ENCODE measurements at regions not wholly inside any gene's neighbourhood (a gene's known extent, or its start where the extent isn't known, plus 50 kb on each side); places are given as distances from the start of the nearest gene placed in this dataset.

DNA sequence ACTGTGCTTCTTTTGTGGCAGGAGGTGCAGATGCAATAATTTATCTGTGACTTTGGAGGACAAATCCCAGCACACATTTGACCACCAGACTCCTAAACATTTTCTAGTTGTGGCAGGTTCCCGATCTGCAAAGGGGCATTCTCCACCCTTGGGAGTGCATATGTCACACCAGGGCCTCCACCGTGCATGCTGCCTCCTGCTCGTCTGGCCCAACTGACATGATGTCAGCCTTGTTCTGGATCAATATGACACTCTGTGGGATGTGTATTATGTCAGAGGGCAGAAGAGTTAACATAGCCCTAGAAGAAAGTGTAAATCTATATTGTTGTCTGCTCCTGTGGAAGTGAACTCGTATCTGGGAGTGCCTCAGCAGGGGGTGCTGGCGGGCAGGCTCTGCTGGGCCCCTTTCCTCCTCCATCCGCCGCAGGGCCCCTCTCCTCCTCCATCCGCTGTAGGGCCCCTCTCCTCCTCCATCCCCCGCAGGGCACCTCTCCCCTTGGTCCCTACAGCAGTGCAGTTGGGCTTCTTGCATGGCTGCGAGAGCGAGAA is 97.7 kb upstream of the PPP1R26 start:
- TF ChIP-seq, protein P1, sequence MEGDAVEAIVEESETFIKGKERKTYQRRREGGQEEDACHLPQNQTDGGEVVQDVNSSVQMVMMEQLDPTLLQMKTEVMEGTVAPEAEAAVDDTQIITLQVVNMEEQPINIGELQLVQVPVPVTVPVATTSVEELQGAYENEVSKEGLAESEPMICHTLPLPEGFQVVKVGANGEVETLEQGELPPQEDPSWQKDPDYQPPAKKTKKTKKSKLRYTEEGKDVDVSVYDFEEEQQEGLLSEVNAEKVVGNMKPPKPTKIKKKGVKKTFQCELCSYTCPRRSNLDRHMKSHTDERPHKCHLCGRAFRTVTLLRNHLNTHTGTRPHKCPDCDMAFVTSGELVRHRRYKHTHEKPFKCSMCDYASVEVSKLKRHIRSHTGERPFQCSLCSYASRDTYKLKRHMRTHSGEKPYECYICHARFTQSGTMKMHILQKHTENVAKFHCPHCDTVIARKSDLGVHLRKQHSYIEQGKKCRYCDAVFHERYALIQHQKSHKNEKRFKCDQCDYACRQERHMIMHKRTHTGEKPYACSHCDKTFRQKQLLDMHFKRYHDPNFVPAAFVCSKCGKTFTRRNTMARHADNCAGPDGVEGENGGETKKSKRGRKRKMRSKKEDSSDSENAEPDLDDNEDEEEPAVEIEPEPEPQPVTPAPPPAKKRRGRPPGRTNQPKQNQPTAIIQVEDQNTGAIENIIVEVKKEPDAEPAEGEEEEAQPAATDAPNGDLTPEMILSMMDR (IDR thresholded peaks at IDR 0.05; ENCODE audit: low read depth, low read length) = no peak
- TF ChIP-seq POLR2A (IDR thresholded peaks at IDR 0.05; ENCODE audit: extremely low read depth, insufficient read length) (no peak), MYC (IDR thresholded peaks at IDR 0.05; ENCODE audit: low read depth, low read length) (no peak)
- TF ChIP-seq, protein P2, sequence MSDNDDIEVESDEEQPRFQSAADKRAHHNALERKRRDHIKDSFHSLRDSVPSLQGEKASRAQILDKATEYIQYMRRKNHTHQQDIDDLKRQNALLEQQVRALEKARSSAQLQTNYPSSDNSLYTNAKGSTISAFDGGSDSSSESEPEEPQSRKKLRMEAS (IDR thresholded peaks at IDR 0.05; ENCODE audit: low read depth, low read length) = no peak

All from NB4 (cell line).